ENCODE measurements at regions not wholly inside any gene's neighbourhood (a gene's known extent, or its start where the extent isn't known, plus 50 kb on each side); places are given as distances from the start of the nearest gene placed in this dataset.

- no peak for TF ChIP-seq CTCF (IDR thresholded peaks at IDR 0.05; ENCODE audit: extremely low read depth, missing control alignments)
- DNase-seq (ENCODE audit: low spot score), result no peak
Observed at GRCh38 chr4:162793004-162793403, 373.7 kb downstream of the NAF1 start.

- TF ChIP-seq CTCF (IDR thresholded peaks at IDR 0.05; ENCODE audit: extremely low read depth, missing control alignments), result no peak
- no peak for DNase-seq (ENCODE audit: low spot score)
Observed at GRCh38 chr4:162791226-162791625, 375.5 kb downstream of the NAF1 start.

GRCh38 chr4:162787120-162787519, 379.6 kb downstream of the NAF1 start:
- DNase-seq (ENCODE audit: low spot score), result no peak
- no peak for TF ChIP-seq CTCF (IDR thresholded peaks at IDR 0.05; ENCODE audit: extremely low read depth, missing control alignments)

DNA sequence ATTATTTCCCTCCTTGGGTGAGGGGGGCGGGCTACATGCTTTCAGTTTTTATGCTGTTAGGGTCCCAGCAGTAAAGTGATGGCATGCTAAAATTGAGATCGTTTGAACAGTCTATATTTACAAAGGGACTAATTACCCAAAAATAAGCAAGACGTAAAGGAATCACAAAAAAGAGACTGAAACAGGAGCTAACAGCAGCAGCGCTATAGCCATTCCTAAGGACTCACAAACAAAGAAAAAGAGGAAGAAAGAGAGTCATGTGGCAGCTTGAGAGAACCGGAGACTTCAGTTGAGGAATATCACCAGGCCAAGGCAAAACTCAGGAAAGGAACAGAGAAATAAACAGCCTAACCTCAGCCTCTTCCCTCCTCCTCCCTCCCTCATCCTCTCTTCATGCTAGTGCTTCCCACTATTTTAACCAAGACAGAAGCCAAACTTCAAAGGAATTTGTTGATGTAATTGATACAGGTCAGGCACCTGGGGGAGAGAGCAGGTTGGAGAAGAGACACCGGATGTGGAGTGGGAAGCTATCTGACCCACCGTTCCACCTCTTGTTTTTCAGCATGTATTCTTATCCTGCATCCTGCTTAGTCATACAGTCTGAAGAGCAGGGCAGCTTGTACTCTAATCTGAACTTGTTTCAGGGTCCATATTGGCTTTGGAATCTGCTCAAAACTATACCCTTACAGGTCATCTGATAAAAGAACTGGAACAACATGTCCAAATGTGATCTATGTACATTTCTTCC, 383.7 kb downstream of the NAF1 start:
- no peak for TF ChIP-seq CTCF (IDR thresholded peaks at IDR 0.05; ENCODE audit: extremely low read depth, missing control alignments)
- no peak for DNase-seq (ENCODE audit: low spot score)

- DNase-seq (ENCODE audit: low spot score), result no peak
- TF ChIP-seq CTCF (IDR thresholded peaks at IDR 0.05; ENCODE audit: extremely low read depth, missing control alignments), result no peak
Observed at GRCh38 chr4:162782096-162782777, 384.5 kb downstream of the NAF1 start.

- no peak for DNase-seq (ENCODE audit: low spot score)
- no peak for TF ChIP-seq CTCF (IDR thresholded peaks at IDR 0.05; ENCODE audit: extremely low read depth, missing control alignments)
Observed at GRCh38 chr4:162770761-162771490, 395.8 kb downstream of the NAF1 start.

- no peak for DNase-seq (ENCODE audit: low spot score)
- TF ChIP-seq CTCF (IDR thresholded peaks at IDR 0.05; ENCODE audit: extremely low read depth, missing control alignments), result no peak
Observed at GRCh38 chr4:162767083-162767482, 399.6 kb downstream of the NAF1 start.
